GM10266 (cell line): ENCODE measurements at regions not wholly inside any gene's neighbourhood (a gene's known extent, or its start where the extent isn't known, plus 50 kb on each side); places are given as distances from the start of the nearest gene placed in this dataset.

Source experiments
- DNase-seq: peaks from one replicate; pipeline ENCODE4 v3.0.0; 2012; ENCODE audit errors: extremely low spot score
- CTCF ChIP-seq: IDR thresholded peaks from 2 replicates; pipeline ENCODE4 v1.5.1; 2012; ENCODE audit warnings: mild to moderate bottlenecking, low read depth; ENCODE audit not compliant: control insufficient read depth, insufficient read depth; ENCODE audit errors: missing control alignments

- no peak for DNase-seq
- TF ChIP-seq CTCF = no peak
Measured at GRCh38 chr5:4424895-4425294, 715.2 kb upstream of the ADAMTS16 start.

GRCh38 chr5:4440536-4440935, 699.6 kb upstream of the ADAMTS16 start:
- no peak for DNase-seq
- TF ChIP-seq CTCF = no peak

- TF ChIP-seq CTCF = no peak
- DNase-seq = no peak
Measured at GRCh38 chr5:4442221-4442620, 697.9 kb upstream of the ADAMTS16 start.

- no peak for TF ChIP-seq CTCF
- DNase-seq = no peak
Measured at GRCh38 chr5:4447657-4448056, 692.5 kb upstream of the ADAMTS16 start.

- TF ChIP-seq CTCF = no peak
- no peak for DNase-seq
Measured at GRCh38 chr5:4453655-4454054, 686.5 kb upstream of the ADAMTS16 start.

- DNase-seq = no peak
Measured at GRCh38 chr5:4479426-4479825, 660.7 kb upstream of the ADAMTS16 start.

GRCh38 chr5:4480528-4481349, 659.4 kb upstream of the ADAMTS16 start:
- TF ChIP-seq CTCF = no peak
- no peak for DNase-seq

More at GRCh38 chr5:4479426-4479825, 660.7 kb upstream of the ADAMTS16 start:
- no peak for TF ChIP-seq CTCF
